A549 (cell line): ENCODE measurements at regions not wholly inside any gene's neighbourhood (a gene's known extent, or its start where the extent isn't known, plus 50 kb on each side); places are given as distances from the start of the nearest gene placed in this dataset.

Experiments used
- CBX8 ChIP-seq: fragments of 200-600 bp; sonication (generic); IDR thresholded peaks from 2 replicates; pipeline ENCODE4 v1.6.1; 2016
- CHD2 ChIP-seq: fragments of 150-350 bp; IDR thresholded peaks from 2 replicates; pipeline ENCODE4 v1.6.1; 2014; ENCODE audit warnings: low read length; ENCODE audit not compliant: partially characterized antibody
- FOSL2 ChIP-seq, 2 experiments: fragments of 450-650 bp in 1 of 2; fragments of >200 bp in 1 of 2; sonication (Bioruptor Twin) in 1 of 2; formaldehyde crosslinking; IDR thresholded peaks; 2 replicates each; pipeline versions ENCODE4 v1.5.0 to v1.6.1; 2016 to 2020; ENCODE audit warnings: mild to moderate bottlenecking in 1 of 2, moderate library complexity in 1 of 2
- MYC ChIP-seq: IDR thresholded peaks from 2 replicates; pipeline ENCODE4 v1.6.1; 2012; ENCODE audit warnings: mild to moderate bottlenecking, inconsistent platforms, low read length, improper control_type of control experiment, borderline replicate concordance
- PHF8 ChIP-seq: fragments of 200-600 bp; sonication (generic); IDR thresholded peaks from 2 replicates; pipeline ENCODE4 v1.6.1; 2016; ENCODE audit warnings: low read depth, mild to moderate bottlenecking, antibody characterized with exemption, moderate library complexity, borderline replicate concordance
- POLR2A ChIP-seq: IDR thresholded peaks from 2 replicates; pipeline ENCODE4 v1.6.1; 2012; ENCODE audit warnings: mild to moderate bottlenecking, low read length
- RFX5 ChIP-seq: fragments of 450-650 bp; IDR thresholded peaks from 2 replicates; pipeline ENCODE4 v1.7.1; 2014; ENCODE audit warnings: antibody characterized with exemption, mild to moderate bottlenecking, moderate library complexity
- SMC3 ChIP-seq: fragments of >200 bp; sonication (Bioruptor Twin); formaldehyde crosslinking; IDR thresholded peaks from 3 replicates; pipeline ENCODE4 v1.6.1; 2018; ENCODE audit warnings: inconsistent platforms
- SREBF2 ChIP-seq: fragments of 450-650 bp; IDR thresholded peaks from 2 replicates; pipeline ENCODE4 v1.6.1; 2014; ENCODE audit warnings: mild to moderate bottlenecking, moderate library complexity
- TF ChIP-seq, protein P1 (sequence below): fragments of >200 bp; sonication (Bioruptor Twin); formaldehyde crosslinking; IDR thresholded peaks from 3 replicates; pipeline ENCODE4 v1.5.1; 2016
- TF ChIP-seq, protein P2 (sequence below): fragments of 200-600 bp; sonication (generic); IDR thresholded peaks from 2 replicates; pipeline ENCODE4 v1.6.1; 2016; ENCODE audit warnings: antibody characterized with exemption, mild to moderate bottlenecking, moderate library complexity
- TF ChIP-seq, protein P3 (sequence below): fragments of 250-450 bp; sonication (Bioruptor Pico); IDR thresholded peaks from 2 replicates; pipeline ENCODE4 v1.5.0; 2021; ENCODE audit warnings: mild to moderate bottlenecking, moderate library complexity, borderline replicate concordance

- TF ChIP-seq SREBF2: no peak
- TF ChIP-seq, protein P1, sequence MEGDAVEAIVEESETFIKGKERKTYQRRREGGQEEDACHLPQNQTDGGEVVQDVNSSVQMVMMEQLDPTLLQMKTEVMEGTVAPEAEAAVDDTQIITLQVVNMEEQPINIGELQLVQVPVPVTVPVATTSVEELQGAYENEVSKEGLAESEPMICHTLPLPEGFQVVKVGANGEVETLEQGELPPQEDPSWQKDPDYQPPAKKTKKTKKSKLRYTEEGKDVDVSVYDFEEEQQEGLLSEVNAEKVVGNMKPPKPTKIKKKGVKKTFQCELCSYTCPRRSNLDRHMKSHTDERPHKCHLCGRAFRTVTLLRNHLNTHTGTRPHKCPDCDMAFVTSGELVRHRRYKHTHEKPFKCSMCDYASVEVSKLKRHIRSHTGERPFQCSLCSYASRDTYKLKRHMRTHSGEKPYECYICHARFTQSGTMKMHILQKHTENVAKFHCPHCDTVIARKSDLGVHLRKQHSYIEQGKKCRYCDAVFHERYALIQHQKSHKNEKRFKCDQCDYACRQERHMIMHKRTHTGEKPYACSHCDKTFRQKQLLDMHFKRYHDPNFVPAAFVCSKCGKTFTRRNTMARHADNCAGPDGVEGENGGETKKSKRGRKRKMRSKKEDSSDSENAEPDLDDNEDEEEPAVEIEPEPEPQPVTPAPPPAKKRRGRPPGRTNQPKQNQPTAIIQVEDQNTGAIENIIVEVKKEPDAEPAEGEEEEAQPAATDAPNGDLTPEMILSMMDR: no peak
- no peak for TF ChIP-seq POLR2A
- TF ChIP-seq CBX8: no peak
- TF ChIP-seq, protein P2, sequence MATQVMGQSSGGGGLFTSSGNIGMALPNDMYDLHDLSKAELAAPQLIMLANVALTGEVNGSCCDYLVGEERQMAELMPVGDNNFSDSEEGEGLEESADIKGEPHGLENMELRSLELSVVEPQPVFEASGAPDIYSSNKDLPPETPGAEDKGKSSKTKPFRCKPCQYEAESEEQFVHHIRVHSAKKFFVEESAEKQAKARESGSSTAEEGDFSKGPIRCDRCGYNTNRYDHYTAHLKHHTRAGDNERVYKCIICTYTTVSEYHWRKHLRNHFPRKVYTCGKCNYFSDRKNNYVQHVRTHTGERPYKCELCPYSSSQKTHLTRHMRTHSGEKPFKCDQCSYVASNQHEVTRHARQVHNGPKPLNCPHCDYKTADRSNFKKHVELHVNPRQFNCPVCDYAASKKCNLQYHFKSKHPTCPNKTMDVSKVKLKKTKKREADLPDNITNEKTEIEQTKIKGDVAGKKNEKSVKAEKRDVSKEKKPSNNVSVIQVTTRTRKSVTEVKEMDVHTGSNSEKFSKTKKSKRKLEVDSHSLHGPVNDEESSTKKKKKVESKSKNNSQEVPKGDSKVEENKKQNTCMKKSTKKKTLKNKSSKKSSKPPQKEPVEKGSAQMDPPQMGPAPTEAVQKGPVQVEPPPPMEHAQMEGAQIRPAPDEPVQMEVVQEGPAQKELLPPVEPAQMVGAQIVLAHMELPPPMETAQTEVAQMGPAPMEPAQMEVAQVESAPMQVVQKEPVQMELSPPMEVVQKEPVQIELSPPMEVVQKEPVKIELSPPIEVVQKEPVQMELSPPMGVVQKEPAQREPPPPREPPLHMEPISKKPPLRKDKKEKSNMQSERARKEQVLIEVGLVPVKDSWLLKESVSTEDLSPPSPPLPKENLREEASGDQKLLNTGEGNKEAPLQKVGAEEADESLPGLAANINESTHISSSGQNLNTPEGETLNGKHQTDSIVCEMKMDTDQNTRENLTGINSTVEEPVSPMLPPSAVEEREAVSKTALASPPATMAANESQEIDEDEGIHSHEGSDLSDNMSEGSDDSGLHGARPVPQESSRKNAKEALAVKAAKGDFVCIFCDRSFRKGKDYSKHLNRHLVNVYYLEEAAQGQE: no peak
- TF ChIP-seq, protein P3, sequence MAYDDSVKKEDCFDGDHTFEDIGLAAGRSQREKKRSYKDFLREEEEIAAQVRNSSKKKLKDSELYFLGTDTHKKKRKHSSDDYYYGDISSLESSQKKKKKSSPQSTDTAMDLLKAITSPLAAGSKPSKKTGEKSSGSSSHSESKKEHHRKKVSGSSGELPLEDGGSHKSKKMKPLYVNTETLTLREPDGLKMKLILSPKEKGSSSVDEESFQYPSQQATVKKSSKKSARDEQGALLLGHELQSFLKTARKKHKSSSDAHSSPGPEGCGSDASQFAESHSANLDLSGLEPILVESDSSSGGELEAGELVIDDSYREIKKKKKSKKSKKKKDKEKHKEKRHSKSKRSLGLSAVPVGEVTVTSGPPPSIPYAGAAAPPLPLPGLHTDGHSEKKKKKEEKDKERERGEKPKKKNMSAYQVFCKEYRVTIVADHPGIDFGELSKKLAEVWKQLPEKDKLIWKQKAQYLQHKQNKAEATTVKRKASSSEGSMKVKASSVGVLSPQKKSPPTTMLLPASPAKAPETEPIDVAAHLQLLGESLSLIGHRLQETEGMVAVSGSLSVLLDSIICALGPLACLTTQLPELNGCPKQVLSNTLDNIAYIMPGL: no peak
- TF ChIP-seq PHF8: no peak
- no peak for TF ChIP-seq FOSL2 (IDR thresholded peaks at IDR 0.05)
- no peak for TF ChIP-seq FOSL2 (CRISPR knock-in tag; IDR thresholded peaks at IDR 0.05)
- TF ChIP-seq CHD2: no peak
- no peak for TF ChIP-seq SMC3
- no peak for TF ChIP-seq RFX5
- no peak for TF ChIP-seq MYC
Measured at GRCh38 chr2:208570066-208570465, 163.5 kb downstream of the PTH2R start.
